ENCODE measurements at regions not wholly inside any gene's neighbourhood (a gene's known extent, or its start where the extent isn't known, plus 50 kb on each side); places are given as distances from the start of the nearest gene placed in this dataset.

DNA sequence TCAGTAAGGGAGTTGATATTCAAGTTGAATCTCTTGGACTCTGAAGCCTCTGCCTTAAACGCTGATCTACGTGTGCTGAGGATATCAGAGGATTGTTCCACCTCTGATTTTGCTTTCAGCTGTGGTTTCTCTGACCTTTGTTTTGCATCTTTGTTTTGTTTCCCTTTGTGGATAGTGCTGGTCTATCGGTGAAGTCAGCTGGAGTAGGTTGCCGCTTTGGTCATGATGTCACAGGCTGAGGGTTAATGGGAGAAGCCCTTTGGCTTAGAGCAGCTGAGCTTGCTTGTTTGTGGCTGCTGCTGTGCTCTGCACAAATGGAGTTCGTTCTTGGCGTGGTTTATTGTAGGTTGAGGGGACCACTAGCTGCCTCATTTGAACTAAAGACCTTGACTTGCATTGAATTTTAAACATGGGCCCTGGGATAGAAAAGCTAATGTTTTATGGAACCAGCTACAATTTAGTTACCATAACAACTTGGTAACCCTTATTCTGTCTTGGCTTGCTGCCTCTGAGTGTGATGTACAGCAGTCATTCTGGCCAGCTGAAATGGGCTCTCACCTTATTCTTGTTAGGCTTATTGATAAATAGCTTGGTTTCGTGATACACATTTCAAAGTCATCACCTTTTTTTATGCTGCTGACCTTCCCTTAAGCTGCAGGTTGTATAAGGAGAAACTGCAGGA lies 284.5 kb upstream of the E2F7 start:
- Histone ChIP-seq H3K4me2 (ENCODE audit: insufficient read depth, low read length) (no peak overlapping the region), H3K4me3 (ENCODE audit: low read depth in 1 of 2, low read length in 2 of 2) (no peak overlapping the region), H2AFZ (ENCODE audit: low read depth, low read length) (no peak overlapping the region), H3K9ac (ENCODE audit: low read depth, low read length) (no peak overlapping the region), H3K4me1 (ENCODE audit: insufficient read depth, low read length) (no peaks in the 10 kb centered on the region), H3K79me2 (ENCODE audit: insufficient read depth, low read length) (no peaks in the 10 kb centered on the region), H3K27me3 (ENCODE audit: insufficient read depth, low read length, poor library complexity) (no peaks in the 10 kb centered on the region), H4K20me1 (ENCODE audit: insufficient read depth, low read length) (no peaks in the 10 kb centered on the region), H3K27ac (ENCODE audit: low read length) (no peak overlapping the region), H3K9me3 (ENCODE audit: insufficient read depth, low read length, severe bottlenecking) (no peaks in the 10 kb centered on the region), H3K36me3 (ENCODE audit: insufficient read depth, low read length) (no peaks in the 10 kb centered on the region)
- no peak for TF ChIP-seq EZH2 (IDR thresholded peaks at IDR 0.05; ENCODE audit: borderline replicate concordance, low read depth, low read length, severe bottlenecking)
- TF ChIP-seq, protein P1, sequence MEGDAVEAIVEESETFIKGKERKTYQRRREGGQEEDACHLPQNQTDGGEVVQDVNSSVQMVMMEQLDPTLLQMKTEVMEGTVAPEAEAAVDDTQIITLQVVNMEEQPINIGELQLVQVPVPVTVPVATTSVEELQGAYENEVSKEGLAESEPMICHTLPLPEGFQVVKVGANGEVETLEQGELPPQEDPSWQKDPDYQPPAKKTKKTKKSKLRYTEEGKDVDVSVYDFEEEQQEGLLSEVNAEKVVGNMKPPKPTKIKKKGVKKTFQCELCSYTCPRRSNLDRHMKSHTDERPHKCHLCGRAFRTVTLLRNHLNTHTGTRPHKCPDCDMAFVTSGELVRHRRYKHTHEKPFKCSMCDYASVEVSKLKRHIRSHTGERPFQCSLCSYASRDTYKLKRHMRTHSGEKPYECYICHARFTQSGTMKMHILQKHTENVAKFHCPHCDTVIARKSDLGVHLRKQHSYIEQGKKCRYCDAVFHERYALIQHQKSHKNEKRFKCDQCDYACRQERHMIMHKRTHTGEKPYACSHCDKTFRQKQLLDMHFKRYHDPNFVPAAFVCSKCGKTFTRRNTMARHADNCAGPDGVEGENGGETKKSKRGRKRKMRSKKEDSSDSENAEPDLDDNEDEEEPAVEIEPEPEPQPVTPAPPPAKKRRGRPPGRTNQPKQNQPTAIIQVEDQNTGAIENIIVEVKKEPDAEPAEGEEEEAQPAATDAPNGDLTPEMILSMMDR (IDR thresholded peaks at IDR 0.05; ENCODE audit: borderline replicate concordance, extremely low read depth, low read length, poor library complexity, severe bottlenecking), result no peak
- DNase-seq, result no peak
- no peak for ATAC-seq (ENCODE audit: insufficient read depth, low read depth)

DNA sequence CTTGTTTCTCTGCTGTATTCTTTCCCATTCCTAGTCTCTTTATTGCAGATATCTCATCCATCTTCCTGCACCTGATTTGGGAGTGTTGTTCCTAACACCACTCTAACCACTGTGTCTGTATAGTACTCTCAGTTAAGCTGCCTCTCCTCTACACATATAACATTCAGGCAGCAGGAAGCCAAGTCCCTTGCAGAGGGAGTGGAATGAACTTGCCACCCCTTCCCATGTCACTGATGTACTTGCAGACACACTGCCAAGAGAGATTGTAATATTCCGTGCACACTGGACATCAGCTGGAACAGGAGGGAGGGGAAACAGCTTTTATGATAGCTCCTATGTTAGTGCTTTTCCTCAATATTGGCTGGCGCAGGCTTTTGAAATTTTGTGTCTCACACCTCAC lies 281.6 kb upstream of the E2F7 start:
- H2AFZ ChIP-seq (ENCODE audit: low read depth, low read length), result no peak overlapping the region

DNA sequence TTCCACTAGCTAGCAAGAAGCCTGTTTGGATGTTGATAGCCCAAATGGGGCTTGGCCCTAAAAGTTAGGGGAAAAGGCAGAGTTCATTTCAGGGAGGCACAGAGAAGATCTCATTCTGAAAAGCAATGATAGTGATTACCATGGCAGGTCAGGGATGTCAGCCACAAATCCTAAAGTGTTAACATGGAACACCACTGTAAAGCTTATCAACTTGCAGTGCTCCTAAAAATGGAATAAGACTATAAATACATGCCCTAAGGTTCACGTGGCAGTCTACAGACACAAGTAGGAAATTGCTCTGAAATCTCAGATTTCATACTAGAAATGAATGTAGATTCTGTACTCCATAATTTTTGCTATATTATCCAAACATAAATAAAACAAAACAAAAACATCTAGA lies 280.0 kb upstream of the E2F7 start:
- Histone ChIP-seq H3K9ac (ENCODE audit: low read depth, low read length) (no peak overlapping the region), H2AFZ (ENCODE audit: low read depth, low read length) (no peak overlapping the region), H3K9me3 (ENCODE audit: insufficient read depth, low read length, severe bottlenecking) (no peaks in the 10 kb centered on the region), H3K79me2 (ENCODE audit: insufficient read depth, low read length) (no peaks in the 10 kb centered on the region), H3K36me3 (ENCODE audit: insufficient read depth, low read length) (no peaks in the 10 kb centered on the region), H3K27ac (ENCODE audit: low read length) (no peak overlapping the region), H3K27me3 (ENCODE audit: insufficient read depth, low read length, poor library complexity) (no peaks in the 10 kb centered on the region), H3K4me2 (ENCODE audit: insufficient read depth, low read length) (no peak overlapping the region), H3K4me1 (ENCODE audit: insufficient read depth, low read length) (no peaks in the 10 kb centered on the region), H4K20me1 (ENCODE audit: insufficient read depth, low read length) (no peaks in the 10 kb centered on the region), H3K4me3 (ENCODE audit: low read depth in 1 of 2, low read length in 2 of 2) (no peak overlapping the region)
- ATAC-seq (ENCODE audit: insufficient read depth, low read depth) (no peak), DNase-seq (no peak)
- no peak for TF ChIP-seq EZH2 (IDR thresholded peaks at IDR 0.05; ENCODE audit: borderline replicate concordance, low read depth, low read length, severe bottlenecking)
- TF ChIP-seq, protein P1 (IDR thresholded peaks at IDR 0.05; ENCODE audit: borderline replicate concordance, extremely low read depth, low read length, poor library complexity, severe bottlenecking), result no peak

More for the DNA sequence above, 281.6 kb upstream of the E2F7 start:
- no peak overlapping the region for H3K9ac ChIP-seq (ENCODE audit: low read depth, low read length)
- H3K9me3 ChIP-seq (ENCODE audit: insufficient read depth, low read length, severe bottlenecking), result no peaks in the 10 kb centered on the region
- H4K20me1 ChIP-seq (ENCODE audit: insufficient read depth, low read length), result no peaks in the 10 kb centered on the region
- H3K79me2 ChIP-seq (ENCODE audit: insufficient read depth, low read length), result no peaks in the 10 kb centered on the region
- H3K4me2 ChIP-seq (ENCODE audit: insufficient read depth, low read length), result no peak overlapping the region
- TF ChIP-seq, protein P1 (IDR thresholded peaks at IDR 0.05; ENCODE audit: borderline replicate concordance, extremely low read depth, low read length, poor library complexity, severe bottlenecking), result no peak
- no peak for TF ChIP-seq EZH2 (IDR thresholded peaks at IDR 0.05; ENCODE audit: borderline replicate concordance, low read depth, low read length, severe bottlenecking)
- ATAC-seq (ENCODE audit: insufficient read depth, low read depth) (no peak), DNase-seq (no peak)
- H3K27ac ChIP-seq (ENCODE audit: low read length), result no peak overlapping the region
- H3K27me3 ChIP-seq (ENCODE audit: insufficient read depth, low read length, poor library complexity), result no peaks in the 10 kb centered on the region
- H3K4me3 ChIP-seq (ENCODE audit: low read depth in 1 of 2, low read length in 2 of 2), result no peak overlapping the region
- no peaks in the 10 kb centered on the region for H3K4me1 ChIP-seq (ENCODE audit: insufficient read depth, low read length)
- no peaks in the 10 kb centered on the region for H3K36me3 ChIP-seq (ENCODE audit: insufficient read depth, low read length)
